Left lung (tissue), 4 donors: ENCODE measurements at regions not wholly inside any gene's neighbourhood (a gene's known extent, or its start where the extent isn't known, plus 50 kb on each side); places are given as distances from the start of the nearest gene placed in this dataset.

Experiments
- ATAC-seq: fragments of 200-7000 bp; cut with Tn5 transposase; one replicate; pipeline ENCODE4 v1.9.1; 2020; ENCODE audit warnings: moderate library complexity
- DNase-seq, 4 donors: peaks; one replicate each; pipeline ENCODE4 v3.0.0-alpha.2; 2013 to 2020
- H3K27ac ChIP-seq, 2 donors: fragments of 200-600 bp; sonication (generic) in 1 of 2; one replicate each; pipeline versions ENCODE4 v1.5.0 to v1.8.0; 2020 to 2021
- H3K27me3 ChIP-seq, 2 donors: fragments of 200-600 bp; sonication (generic) in 1 of 2; one replicate each; pipeline versions ENCODE4 v1.5.0 to v1.8.0; 2020 to 2021
- H3K36me3 ChIP-seq, 2 donors: fragments of 200-600 bp; sonication (generic) in 1 of 2; one replicate each; pipeline versions ENCODE4 v1.5.0 to v1.8.0; 2020 to 2021
- H3K4me1 ChIP-seq, 2 donors: fragments of 200-600 bp; one replicate each; pipeline ENCODE4 v1.8.0; 2021
- H3K4me3 ChIP-seq, 2 donors: fragments of 200-600 bp; sonication (generic) in 1 of 2; one replicate each; pipeline versions ENCODE4 v1.5.0 to v1.8.0; 2020 to 2021; ENCODE audit warnings: mild to moderate bottlenecking in 1 of 2
- H3K9me3 ChIP-seq, 2 donors: fragments of 200-600 bp; sonication (generic) in 1 of 2; one replicate each; pipeline versions ENCODE4 v1.5.0 to v1.8.0; 2020 to 2021
- intact Hi-C, 2 donors: fragments of 100-400 bp; cut with DNase I; formaldehyde crosslinking; loops; one replicate each; pipeline versions ENCODE4 v1.11.2 to v1.14.2; 2022
- TF ChIP-seq, protein P1 (sequence below), 2 donors: fragments of 200-600 bp; sonication (generic) in 1 of 2; IDR thresholded peaks; one replicate each; pipeline versions ENCODE4 v1.5.0 to v1.8.0; 2021; ENCODE audit warnings: antibody characterized with exemption in 2 of 2
- donor health status: DM: no; HTN: yes; CAD: no.
- donor health status: DM: no; HTN: no; CAD: no.

DNA sequence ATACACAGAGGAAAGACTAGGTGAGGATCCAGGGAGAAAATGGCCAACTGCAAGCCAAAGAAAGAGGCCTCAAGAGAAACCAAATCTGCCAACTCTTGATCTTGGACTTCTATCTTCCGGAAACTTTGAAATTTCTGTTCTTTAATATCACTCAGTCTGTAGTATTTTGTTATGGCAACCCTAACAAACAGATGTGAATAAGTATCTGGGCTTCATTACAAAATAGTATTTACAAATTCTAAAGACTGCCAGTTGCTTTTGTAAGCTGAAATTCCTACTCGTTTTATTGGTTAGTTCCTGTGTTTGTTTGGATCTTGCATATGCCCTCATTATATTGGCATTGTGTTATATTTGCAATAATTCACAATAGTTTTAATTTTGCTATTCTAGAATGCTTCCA lies 143.2 kb upstream of the USP15 start:
- no peak for ATAC-seq
- TF ChIP-seq, protein P1, sequence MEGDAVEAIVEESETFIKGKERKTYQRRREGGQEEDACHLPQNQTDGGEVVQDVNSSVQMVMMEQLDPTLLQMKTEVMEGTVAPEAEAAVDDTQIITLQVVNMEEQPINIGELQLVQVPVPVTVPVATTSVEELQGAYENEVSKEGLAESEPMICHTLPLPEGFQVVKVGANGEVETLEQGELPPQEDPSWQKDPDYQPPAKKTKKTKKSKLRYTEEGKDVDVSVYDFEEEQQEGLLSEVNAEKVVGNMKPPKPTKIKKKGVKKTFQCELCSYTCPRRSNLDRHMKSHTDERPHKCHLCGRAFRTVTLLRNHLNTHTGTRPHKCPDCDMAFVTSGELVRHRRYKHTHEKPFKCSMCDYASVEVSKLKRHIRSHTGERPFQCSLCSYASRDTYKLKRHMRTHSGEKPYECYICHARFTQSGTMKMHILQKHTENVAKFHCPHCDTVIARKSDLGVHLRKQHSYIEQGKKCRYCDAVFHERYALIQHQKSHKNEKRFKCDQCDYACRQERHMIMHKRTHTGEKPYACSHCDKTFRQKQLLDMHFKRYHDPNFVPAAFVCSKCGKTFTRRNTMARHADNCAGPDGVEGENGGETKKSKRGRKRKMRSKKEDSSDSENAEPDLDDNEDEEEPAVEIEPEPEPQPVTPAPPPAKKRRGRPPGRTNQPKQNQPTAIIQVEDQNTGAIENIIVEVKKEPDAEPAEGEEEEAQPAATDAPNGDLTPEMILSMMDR (IDR thresholded peaks at IDR 0.05), result no peak
- intact Hi-C loops, result no loop called here
- Histone ChIP-seq H3K4me1 (no peaks in the 10 kb centered on the region), H3K27ac (no peak overlapping the region), H3K9me3 (no peaks in the 10 kb centered on the region), H3K4me3 (no peak overlapping the region), H3K27me3 (no peaks in the 10 kb centered on the region), H3K36me3 (no peaks in the 10 kb centered on the region)
- peak in 2 of 4 donors; percentile 46 to 54 for DNase-seq

GRCh38 chr12:62123721-62124203 lies 136.4 kb upstream of the USP15 start:
- TF ChIP-seq, protein P1 (IDR thresholded peaks at IDR 0.05), result peak; percentile 39 to 54
- H3K27me3 ChIP-seq, result no peaks in the 10 kb centered on the region
- intact Hi-C loops, result no loop called here
- H3K36me3 ChIP-seq, result no peaks in the 10 kb centered on the region
- H3K4me3 ChIP-seq, result no peak overlapping the region
- no peaks in the 10 kb centered on the region for H3K4me1 ChIP-seq
- ATAC-seq (peak; percentile 84), DNase-seq (peak in 2 of 4 donors; percentile 42 to 63)
- no peaks in the 10 kb centered on the region for H3K9me3 ChIP-seq
- H3K27ac ChIP-seq, result no peak overlapping the region

DNA sequence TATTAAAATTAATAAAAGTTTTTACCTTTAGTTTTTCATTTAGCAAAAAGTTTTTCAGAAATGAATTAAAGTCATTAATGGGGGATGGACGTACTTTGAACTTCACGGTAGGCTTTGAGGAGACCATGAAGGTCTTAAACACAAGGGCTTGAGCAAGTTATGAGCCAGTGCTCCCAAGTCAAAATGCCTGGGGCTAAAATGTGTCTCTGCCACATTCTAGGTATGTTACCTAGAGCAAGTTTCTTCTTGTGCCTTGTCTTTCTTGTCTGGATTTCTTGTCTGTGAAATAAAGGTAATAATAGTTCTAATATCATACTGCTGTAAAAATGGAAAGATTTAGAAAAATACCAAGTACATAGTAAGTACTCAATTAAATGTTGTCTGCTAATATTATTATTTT lies 132.7 kb upstream of the USP15 start:
- peaks cover 0 to 7% of the 10 kb centered on the region in 2 donors for H3K4me1 ChIP-seq
- no peaks in the 10 kb centered on the region for H3K9me3 ChIP-seq
- intact Hi-C loops, result no loop called here
- H3K27me3 ChIP-seq, result no peaks in the 10 kb centered on the region
- no peak overlapping the region for H3K4me3 ChIP-seq
- TF ChIP-seq, protein P1 (IDR thresholded peaks at IDR 0.05), result no peak
- ATAC-seq (no peak), DNase-seq (no peak)
- H3K36me3 ChIP-seq, result no peaks in the 10 kb centered on the region
- no peak overlapping the region for H3K27ac ChIP-seq

- H3K27me3 ChIP-seq, result no peaks in the 10 kb centered on the region
- H3K4me3 ChIP-seq, result no peak overlapping the region
- intact Hi-C loops, result no loop called here
- no peaks in the 10 kb centered on the region for H3K9me3 ChIP-seq
- H3K36me3 ChIP-seq, result no peaks in the 10 kb centered on the region
- ATAC-seq (no peak), DNase-seq (no peak)
- TF ChIP-seq, protein P1 (IDR thresholded peaks at IDR 0.05), result no peak
- peaks cover 0 to 7% of the 10 kb centered on the region in 2 donors for H3K4me1 ChIP-seq
- no peak overlapping the region for H3K27ac ChIP-seq
These were observed 131.8 kb upstream of the USP15 start for GRCh38 chr12:62128175-62128975.

GRCh38 chr12:62129291-62129690 lies 130.9 kb upstream of the USP15 start:
- no peak for ATAC-seq
- Histone ChIP-seq H3K4me1 (peaks cover 0 to 7% of the 10 kb centered on the region in 2 donors), H3K27me3 (no peaks in the 10 kb centered on the region), H3K36me3 (no peaks in the 10 kb centered on the region), H3K9me3 (no peaks in the 10 kb centered on the region), H3K4me3 (no peak overlapping the region), H3K27ac (no peak overlapping the region)
- intact Hi-C loops, result no loop called here
- TF ChIP-seq, protein P1 (IDR thresholded peaks at IDR 0.05), result no peak
- no peak for DNase-seq
